GM19025 (cell line): ENCODE measurements at regions not wholly inside any gene's neighbourhood (a gene's known extent, or its start where the extent isn't known, plus 50 kb on each side); places are given as distances from the start of the nearest gene placed in this dataset.
"Not testable (repeated sequence)": the region's sequence is repeated elsewhere in the genome, so short reads cannot be mapped to it uniquely, and the experiment has no call there.

Experiments
- ATAC-seq: cut with Tn5 transposase; IDR thresholded peaks from one replicate; pipeline ENCODE4 v1.9.1; 2021; ENCODE audit warnings: mild to moderate bottlenecking, low read depth, moderate library complexity; ENCODE audit not compliant: unreplicated experiment

DNA sequence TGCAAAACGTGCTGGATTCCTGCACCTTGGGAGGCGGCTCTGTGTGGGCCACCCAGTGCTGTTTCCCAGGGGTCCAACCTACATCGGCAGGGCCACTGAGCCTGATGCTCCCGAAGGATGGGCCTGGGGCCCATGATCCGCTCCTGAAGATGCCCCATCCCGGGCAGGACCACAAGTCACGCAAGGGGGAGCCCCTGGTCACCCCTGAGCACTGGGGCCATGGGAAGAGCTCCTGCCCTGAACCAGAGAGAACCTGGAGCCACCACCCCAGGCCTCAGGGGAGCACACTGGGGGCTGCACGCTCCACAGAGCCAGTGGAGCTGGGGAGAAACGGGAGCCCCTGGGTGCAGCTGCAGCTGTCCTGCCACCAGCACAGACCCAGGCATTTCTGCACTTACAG lies 124.6 kb upstream of the SFSWAP start:
- ATAC-seq: no peak

DNA sequence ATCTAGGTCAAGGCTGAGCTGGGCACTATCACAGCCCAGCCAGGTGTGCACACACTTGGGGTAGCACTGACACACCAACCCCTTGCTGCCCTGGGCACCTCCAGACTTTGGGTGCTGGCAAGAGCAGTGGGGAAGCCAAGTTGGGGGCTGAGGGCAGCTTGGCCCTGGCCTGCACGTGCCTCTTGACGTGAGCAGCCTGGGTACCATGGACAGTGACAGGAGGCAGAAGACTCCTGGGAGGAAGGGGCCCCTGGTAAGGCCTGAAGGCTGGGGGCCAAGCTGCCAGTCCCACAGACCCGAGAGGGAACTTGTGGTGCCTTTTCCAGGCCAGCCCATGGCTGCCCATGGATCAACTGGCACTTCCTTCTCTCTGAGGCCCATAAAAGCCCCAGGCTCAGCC lies 124.1 kb upstream of the SFSWAP start:
- ATAC-seq: no peak

GRCh38 chr12:131587565-131587964 lies 123.3 kb upstream of the SFSWAP start:
- no peak for ATAC-seq

DNA sequence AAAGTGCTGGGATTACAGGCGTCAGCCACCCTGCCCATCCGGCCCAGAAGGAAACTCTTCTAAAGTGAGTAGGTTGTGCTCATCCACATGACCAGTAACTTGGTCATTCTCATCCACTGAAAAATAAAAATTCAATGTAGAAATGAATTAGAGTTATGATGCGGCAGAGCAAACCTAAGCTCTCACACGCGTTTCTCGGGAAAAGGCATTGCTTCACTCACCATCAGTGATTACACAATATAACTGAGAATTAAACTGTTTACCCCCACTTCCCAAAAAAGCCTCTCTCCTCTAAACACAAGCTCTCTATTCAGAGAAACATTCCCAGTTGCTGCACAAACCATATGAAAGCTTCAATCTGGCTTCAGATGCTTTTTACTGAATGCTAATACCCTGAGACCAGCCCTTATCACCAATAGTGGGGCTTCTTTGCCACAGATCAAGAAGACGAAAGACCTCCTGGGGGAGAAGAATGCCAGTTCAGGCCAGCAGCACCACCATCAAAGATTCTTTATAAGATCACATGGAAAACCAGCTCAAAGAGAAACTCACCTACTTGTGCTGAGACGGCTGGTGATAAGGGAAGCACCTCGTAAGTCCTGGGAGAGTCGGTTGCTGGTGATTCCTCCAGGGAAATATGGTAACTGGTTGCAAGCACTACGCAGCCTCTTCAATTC lies 121.5 kb upstream of the SFSWAP start:
- ATAC-seq: no peak

- ATAC-seq: no peak
Measured at GRCh38 chr12:131589966-131590365, 120.9 kb upstream of the SFSWAP start.

DNA sequence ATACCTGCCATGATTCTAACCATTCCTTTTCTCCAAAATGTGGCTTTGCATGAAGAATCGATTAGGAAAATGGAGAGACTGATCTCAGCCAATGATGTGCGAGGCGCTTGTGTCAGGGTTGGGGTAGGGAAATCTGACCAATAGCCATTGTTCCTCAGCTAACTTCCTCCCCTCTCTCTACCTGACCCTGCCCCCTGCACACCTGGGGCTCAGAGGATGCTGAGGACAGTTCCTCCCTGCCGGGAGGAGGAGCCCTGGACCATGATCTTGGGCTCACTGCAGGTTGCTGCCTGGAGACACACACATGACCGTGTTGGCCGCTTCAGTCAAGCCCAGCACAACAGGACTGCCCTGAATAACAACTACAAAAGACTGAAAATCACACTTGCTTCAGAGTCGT lies 119.8 kb upstream of the SFSWAP start:
- ATAC-seq: no peak

DNA sequence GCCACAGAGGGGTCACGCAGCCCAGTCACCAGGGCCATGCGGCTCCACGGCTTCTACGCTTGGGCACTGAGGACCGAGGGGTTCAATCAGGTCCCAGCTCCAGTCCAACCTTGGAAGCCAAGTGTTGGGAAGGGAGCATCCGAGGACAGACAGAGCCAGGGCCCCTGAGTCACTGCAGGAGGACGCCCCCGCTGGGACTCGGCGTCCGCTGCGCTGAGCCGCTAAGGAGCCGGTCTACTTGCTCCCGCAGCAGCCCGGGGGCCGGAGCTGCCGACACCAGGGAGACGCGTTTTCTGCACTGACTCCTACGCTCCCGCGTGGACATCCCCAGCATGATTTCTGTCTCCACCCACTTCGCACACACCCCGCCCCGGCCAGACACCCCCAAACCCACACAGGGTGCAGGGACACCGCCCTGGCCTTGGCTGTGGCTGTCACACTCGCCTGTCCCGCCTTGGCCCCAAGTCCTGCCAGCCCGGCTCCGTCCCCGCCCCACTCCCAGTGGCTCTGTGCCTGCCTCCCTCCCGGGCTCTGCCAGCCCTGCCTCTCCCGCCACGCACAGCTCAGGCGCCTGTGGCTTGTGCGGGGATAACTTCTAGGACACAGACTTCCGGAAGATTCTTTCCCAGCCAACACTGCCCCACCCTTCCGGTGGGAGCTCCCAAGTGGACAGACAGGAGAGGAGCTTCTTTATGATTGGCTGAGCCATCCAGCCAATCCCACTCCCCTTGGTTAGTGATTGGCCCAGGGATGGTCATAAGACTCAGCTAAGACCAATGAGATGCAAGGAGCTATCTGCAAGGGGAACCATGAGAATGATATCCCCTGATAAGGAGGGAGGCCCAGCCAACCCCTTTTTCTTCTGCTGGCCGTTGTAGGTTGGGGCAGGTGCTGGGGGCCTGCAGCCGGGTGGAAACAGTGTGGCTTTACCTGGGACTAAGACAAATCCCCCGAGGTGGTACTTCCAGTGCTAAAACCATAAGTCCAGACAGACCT lies 118.9 kb upstream of the SFSWAP start:
- ATAC-seq: no peak

DNA sequence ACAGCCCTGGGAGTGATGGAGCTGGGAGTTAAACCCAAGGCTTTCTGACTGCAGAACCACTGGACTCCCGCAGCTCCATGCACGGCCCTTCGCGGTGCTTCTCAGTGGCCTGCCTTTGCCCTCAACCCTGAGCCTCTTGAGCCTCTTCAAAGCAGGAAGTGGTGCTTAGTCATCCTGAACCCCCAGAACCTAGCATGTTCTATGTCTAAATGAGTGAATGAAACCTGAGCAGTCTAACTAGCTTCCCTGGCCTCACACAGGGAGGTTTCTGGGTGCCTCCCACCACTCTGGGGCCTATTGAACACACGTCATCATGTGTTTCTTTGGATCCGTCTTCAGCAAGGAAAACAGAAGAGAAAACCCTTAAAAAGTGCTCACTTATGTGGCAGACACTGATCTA lies 117.9 kb upstream of the SFSWAP start:
- peak; percentile 97 for ATAC-seq

DNA sequence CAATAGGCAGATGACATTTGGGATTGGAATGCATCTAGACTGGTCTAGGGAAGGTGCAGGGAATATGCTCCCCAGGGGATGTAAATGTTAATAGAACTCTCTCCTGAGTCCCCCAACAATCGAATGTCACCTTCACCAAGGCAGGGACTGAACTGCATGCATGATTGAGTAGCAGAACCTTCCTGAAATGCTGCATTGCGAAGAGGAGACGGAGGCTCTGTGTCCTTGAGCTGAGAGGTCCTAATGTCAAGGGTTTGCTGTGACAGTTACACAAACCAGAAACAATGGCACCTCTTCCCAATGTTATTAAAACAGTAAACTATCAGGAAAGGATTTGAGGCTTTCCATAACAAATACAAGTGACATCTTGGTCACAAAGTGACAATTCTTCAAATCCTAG lies 117.5 kb upstream of the SFSWAP start:
- ATAC-seq: no peak

DNA sequence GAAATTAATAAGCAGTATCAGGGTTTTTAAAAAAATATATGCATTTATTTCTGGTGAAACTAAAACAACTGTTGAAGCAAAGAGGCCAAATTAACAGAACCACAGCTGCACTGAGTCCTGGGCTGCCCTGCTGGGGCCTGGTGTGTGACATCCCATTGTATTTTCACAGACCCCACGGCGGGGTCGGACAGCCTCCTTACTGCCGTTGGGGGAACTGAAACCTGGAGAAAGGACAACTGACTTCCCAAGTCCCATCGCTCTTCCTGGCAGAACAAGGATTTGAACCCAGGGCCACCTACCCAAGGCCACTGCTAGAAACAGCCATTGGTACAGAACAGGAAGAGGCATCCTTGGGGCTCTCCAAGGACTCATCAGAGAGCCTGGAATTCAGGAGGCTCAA lies 114.8 kb upstream of the SFSWAP start:
- ATAC-seq: no peak

- no peak for ATAC-seq
Measured at GRCh38 chr12:131597333-131597732, 113.6 kb upstream of the SFSWAP start.

DNA sequence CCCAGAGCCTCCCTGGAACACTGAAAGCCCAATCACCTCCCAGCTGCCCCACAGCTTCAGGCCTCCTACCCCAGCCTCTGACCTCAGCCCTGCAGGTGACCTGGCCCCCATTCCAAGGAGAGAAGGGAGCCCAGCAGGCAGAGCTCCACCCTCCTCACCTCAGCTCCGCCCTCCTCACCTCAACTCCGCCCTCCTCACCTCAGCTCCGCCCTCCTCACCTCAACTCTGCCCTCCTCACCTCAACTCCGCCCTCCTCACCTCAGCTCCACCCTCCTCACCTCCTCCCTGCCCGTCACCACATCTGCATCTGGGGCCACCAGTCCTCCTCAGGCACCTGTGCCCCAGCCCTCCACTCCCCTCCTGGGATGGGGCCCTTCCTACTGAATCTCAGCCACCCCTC lies 112.2 kb upstream of the SFSWAP start:
- no peak for ATAC-seq

DNA sequence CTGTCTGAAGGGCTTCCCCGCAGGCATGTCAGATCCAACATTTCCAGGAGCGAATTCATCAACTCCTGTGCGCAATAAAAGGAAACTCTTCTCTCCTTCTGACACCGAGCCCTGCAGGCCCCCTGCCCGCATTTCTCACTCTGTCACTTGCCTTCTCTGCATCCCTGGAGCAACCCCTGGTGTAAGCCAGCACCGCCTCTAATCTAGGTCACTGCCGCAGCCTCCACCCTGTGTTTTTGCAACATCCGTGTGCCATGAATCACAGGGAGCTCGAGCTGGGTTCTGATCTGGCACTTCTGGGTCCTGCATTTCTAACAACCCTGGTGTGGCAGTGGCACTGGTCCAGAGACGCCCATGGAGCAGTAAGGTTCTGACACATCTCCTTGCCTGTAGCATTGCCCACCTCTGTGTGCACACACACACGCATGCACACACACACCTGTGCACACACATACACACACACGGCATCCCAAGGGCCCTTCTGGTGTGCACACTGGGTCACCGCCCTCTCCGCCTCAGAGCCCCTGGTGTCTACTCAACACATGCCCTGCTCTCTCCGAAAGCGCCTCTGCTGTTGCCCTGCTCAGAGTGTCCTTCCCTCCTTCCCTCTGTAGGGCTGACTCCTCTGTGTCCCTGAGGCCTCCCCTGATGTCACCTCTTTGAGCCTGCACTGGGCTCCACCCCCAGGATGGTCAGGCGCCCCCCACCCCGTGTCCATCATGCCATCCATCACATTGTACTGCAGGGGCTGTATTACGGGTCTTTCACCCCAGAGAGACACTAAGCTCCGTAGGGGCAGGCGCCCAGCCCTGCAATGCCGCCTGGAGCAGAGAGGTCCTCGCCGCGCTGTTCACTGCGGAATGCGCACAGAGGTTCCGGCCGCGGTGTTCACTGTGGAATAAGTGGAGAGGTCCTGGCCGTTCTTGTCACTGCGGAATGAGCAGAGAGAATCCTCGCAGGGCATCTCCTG lies 111.4 kb upstream of the SFSWAP start:
- no peak for ATAC-seq

GRCh38 chr12:131600160-131600532 lies 110.7 kb upstream of the SFSWAP start:
- ATAC-seq: no peak

DNA sequence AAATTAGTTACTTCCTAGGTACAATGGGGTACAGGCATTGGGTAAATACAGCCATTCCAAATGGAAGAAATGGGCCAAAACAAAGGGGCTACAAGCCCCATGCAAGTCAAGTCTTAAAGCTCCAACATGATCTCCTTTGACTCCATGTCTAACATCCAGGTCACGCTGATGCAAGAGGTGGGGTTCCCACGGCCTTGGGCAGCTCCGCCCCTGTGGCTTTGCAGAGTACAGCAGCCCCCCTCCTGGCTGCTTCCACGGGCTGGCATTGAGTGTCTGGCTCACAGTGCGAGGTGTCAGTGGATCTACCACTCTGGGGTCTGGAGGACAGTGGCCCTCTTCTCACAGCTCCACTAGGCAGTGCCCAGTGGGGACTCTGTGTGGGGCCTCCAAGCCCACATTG lies 109.4 kb upstream of the SFSWAP start:
- ATAC-seq: not testable (repeated sequence)

DNA sequence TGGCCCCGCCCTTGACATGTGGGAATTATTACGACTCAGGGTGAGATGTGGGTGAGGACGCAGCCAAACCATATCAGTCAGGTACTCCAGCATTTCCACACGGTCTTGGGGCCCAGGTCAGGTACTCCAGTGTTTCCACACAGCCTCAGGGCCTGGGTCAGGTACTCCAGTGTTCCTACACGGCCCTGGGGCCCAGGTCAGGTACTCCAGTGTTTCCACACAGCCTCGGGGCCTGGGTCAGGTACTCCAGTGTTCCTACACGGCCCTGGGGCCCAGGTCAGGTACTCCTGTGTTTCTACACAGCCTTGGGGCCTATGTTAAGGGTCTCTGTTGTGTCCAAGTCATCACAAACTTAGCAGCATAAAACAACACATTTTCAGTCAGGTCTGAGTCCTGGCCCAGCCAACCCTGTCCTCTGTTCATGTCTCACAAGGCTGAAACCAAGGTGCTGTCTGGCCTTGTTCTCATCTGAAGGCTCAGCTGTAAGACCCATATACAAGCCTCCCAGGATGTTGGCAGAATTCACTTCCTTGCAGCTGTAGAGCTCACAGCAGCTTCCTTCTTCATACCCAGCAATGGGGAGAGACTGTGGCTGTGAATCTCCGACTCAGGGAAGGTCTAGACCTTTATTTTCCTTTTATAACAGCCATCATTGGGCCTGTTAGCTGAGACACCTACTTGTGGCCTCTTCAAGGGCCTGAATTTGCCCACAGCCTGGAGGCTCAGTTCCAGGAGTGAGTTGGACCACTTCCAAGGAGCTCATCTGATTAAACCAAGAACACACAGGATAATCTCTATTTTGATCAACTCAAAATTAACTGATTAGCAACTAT lies 107.6 kb upstream of the SFSWAP start:
- ATAC-seq: no peak

GRCh38 chr12:131603939-131604795 lies 106.7 kb upstream of the SFSWAP start:
- ATAC-seq: no peak

DNA sequence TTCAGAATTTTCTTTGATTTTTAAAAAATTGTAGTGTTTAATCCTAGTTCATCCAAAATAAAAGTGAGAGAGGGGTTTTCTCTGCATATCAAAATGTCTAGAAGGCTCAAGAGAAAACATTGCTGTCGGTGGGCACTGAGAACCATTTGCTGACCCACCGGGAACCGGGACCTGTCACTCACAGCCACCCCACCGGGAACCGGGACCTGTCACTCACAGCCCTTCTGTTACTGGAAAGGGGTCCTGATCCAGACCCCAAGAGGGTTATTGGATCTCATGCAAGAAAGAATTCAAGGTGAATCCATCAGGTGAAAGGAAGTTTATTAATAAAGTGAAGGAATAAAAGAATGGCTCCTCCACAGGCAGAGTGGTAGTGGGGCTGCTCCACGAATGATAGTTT lies 106.0 kb upstream of the SFSWAP start:
- no peak for ATAC-seq

- ATAC-seq: no peak
Measured at GRCh38 chr12:131605304-131605829, 105.5 kb upstream of the SFSWAP start.
